A549 (cell line): ENCODE measurements at regions not wholly inside any gene's neighbourhood (a gene's known extent, or its start where the extent isn't known, plus 50 kb on each side); places are given as distances from the start of the nearest gene placed in this dataset.
"Not testable (repeated sequence)": the region's sequence is repeated elsewhere in the genome, so short reads cannot be mapped to it uniquely, and the experiment has no call there.

Source experiments
- ATAC-seq, 2 experiments: fragments of 200-7000 bp in 1 of 2; fragments of >200 bp in 1 of 2; cut with Nextera tagmentation in 1 of 2; cut with Tn5 transposase in 1 of 2; 3 replicates each; pipeline versions ENCODE4 v1.8.0 to v1.9.1; 2018 to 2020; ENCODE audit warnings: mild to moderate bottlenecking in 1 of 2, moderate library complexity in 1 of 2
- CTCF ChIA-PET: fragments of 300-600 bp; sonication (Branson Sonifier 250); formaldehyde crosslinking; extraction: SDS; loops from one replicate; lab custom pipeline; 2021; ENCODE audit warnings: antibody characterized with exemption, inconsistent platforms; lab: Yijun Ruan, JAX
- POLR2A ChIA-PET: fragments of 350-600 bp; formaldehyde crosslinking; extraction: SDS; loops from one replicate; lab custom pipeline; 2021; ENCODE audit warnings: antibody characterized with exemption, inconsistent platforms; lab: Yijun Ruan, JAX
- DNase-seq, 2 experiments: peaks; one replicate each; pipeline versions ENCODE4 v3.0.0 to v3.0.0-alpha.2; 2011 to 2016; ENCODE audit warnings: low read depth in 1 of 2, low spot score in 1 of 2
- FAIRE-seq: peaks from 2 replicates; lab custom pipeline; 2011; peaks lifted over from hg19 to GRCh38; lab: Jason Lieb, UNC
- H3K27ac ChIP-seq, 2 experiments: fragments of >200 bp; sonication (Bioruptor Twin); formaldehyde crosslinking; 3 replicates each; pipeline ENCODE4 v1.5.1; 2016 to 2017
- H3K4me1 ChIP-seq: fragments of >200 bp; sonication (Bioruptor Twin); formaldehyde crosslinking; 3 replicates; pipeline ENCODE4 v1.6.1; 2016
- H3K4me2 ChIP-seq: fragments of >200 bp; sonication (Bioruptor Twin); formaldehyde crosslinking; 3 replicates; pipeline ENCODE4 v1.6.1; 2016
- H3K4me3 ChIP-seq: fragments of >200 bp; sonication (Bioruptor Twin); formaldehyde crosslinking; 3 replicates; pipeline ENCODE4 v1.5.1; 2016
- H3K9me3 ChIP-seq: fragments of >200 bp; sonication (Bioruptor Twin); formaldehyde crosslinking; 3 replicates; pipeline ENCODE4 v1.6.1; 2016
- BHLHE40 ChIP-seq: IDR thresholded peaks from 2 replicates; pipeline ENCODE4 v1.6.1; 2012; ENCODE audit warnings: low read depth, low read length, inconsistent platforms
- CBX8 ChIP-seq: fragments of 200-600 bp; sonication (generic); IDR thresholded peaks from 2 replicates; pipeline ENCODE4 v1.6.1; 2016
- EHF ChIP-seq: fragments of 250-450 bp; sonication (Bioruptor Pico); IDR thresholded peaks from 2 replicates; pipeline ENCODE4 v1.5.0; 2020; ENCODE audit warnings: mild to moderate bottlenecking
- EHMT2 ChIP-seq: fragments of 200-600 bp; sonication (generic); IDR thresholded peaks from 2 replicates; pipeline ENCODE4 v1.6.1; 2016; ENCODE audit warnings: antibody characterized with exemption, low read depth, mild to moderate bottlenecking, moderate library complexity
- EP300 ChIP-seq, 2 experiments: fragments of >200 bp; sonication (Bioruptor Twin); formaldehyde crosslinking; IDR thresholded peaks; 2 replicates in 1 of 2; 3 replicates in 1 of 2; pipeline ENCODE4 v1.6.1; 2016 to 2017
- GATA3 ChIP-seq: IDR thresholded peaks from 2 replicates; pipeline ENCODE4 v1.6.1; 2012; ENCODE audit warnings: borderline replicate concordance
- JUN ChIP-seq, 2 experiments: fragments of >200 bp; sonication (Bioruptor Twin); formaldehyde crosslinking; IDR thresholded peaks; 2 replicates in 1 of 2; 3 replicates in 1 of 2; pipeline ENCODE4 v1.6.1; 2016 to 2017
- POLR2A ChIP-seq: IDR thresholded peaks from 2 replicates; pipeline ENCODE4 v1.6.1; 2012; ENCODE audit warnings: mild to moderate bottlenecking, low read length
- POLR2AphosphoS2 ChIP-seq: conservative IDR thresholded peaks from 2 replicates; pipeline ENCODE4 v1.6.1; 2012; ENCODE audit warnings: low read length, improper control_type of control experiment, inconsistent platforms
- RARB ChIP-seq: fragments of 250-450 bp; sonication (Bioruptor Pico); IDR thresholded peaks from 2 replicates; pipeline ENCODE4 v1.8.0; 2021; ENCODE audit warnings: mild to moderate bottlenecking, moderate library complexity
- RFX5 ChIP-seq: fragments of 450-650 bp; IDR thresholded peaks from 2 replicates; pipeline ENCODE4 v1.7.1; 2014; ENCODE audit warnings: antibody characterized with exemption, mild to moderate bottlenecking, moderate library complexity
- RNF2 ChIP-seq: fragments of 200-600 bp; sonication (generic); IDR thresholded peaks from 2 replicates; pipeline ENCODE4 v1.6.1; 2016; ENCODE audit warnings: low read depth, mild to moderate bottlenecking, antibody characterized with exemption, moderate library complexity, borderline replicate concordance
- TFCP2L1 ChIP-seq: fragments of 250-450 bp; sonication (Bioruptor Pico); IDR thresholded peaks from 2 replicates; pipeline ENCODE4 v1.5.0; 2021; ENCODE audit warnings: mild to moderate bottlenecking
- ZC3H11A ChIP-seq: fragments of 450-650 bp; IDR thresholded peaks from 2 replicates; pipeline ENCODE4 v1.6.1; 2014; ENCODE audit warnings: antibody characterized with exemption, mild to moderate bottlenecking
- ZNF302 ChIP-seq: fragments of 250-450 bp; sonication (Bioruptor Pico); IDR thresholded peaks from 2 replicates; pipeline ENCODE4 v1.9.0; 2021; ENCODE audit warnings: inconsistent platforms, mild to moderate bottlenecking, moderate library complexity
- ZSCAN20 ChIP-seq: fragments of 250-450 bp; sonication (Bioruptor Pico); IDR thresholded peaks from 2 replicates; pipeline ENCODE4 v1.8.0; 2022; ENCODE audit warnings: mild to moderate bottlenecking, moderate library complexity
- WGBS: methylation state at CpG from one replicate; pipeline ENCODE4 v1.1.6; 2017; ENCODE audit errors: missing lambda C conversion rate; 5-methylcytosine and 5-hydroxymethylcytosine counted together
- TF ChIP-seq, protein P1 (sequence below): IDR thresholded peaks from 2 replicates; pipeline ENCODE4 v1.6.1; 2012; ENCODE audit warnings: low read depth, borderline replicate concordance
- TF ChIP-seq, protein P2 (sequence below): IDR thresholded peaks from 2 replicates; pipeline ENCODE4 v1.6.1; 2012
- TF ChIP-seq, protein P3 (sequence below): fragments of 200-600 bp; sonication (generic); IDR thresholded peaks from 2 replicates; pipeline ENCODE4 v1.6.1; 2016; ENCODE audit warnings: antibody characterized with exemption, mild to moderate bottlenecking, moderate library complexity
- TF ChIP-seq, protein P4 (sequence below): fragments of >200 bp; sonication (Bioruptor Twin); formaldehyde crosslinking; IDR thresholded peaks from 3 replicates; pipeline ENCODE4 v1.5.1; 2016

DNA sequence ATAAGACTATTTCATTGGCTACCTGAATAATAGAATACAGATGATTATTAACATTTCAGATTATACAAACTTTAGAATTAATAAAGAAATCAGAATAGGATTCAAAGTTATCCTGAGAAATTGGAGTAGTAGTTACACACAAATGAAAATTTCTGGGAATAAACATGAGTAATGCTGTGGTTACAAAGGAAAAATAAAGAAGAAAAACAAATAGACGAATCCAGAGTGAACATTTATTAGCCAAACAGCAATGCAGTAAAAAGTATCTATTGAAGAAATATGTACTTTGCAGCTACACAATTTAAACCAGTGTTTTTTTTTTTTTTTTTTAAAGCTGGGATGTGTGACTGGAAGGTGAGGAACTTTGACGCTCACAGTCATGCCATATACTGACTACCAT lies 1159.2 kb downstream of the TUSC7 start:
- DNase-seq (no peak), ATAC-seq (peak in 1 of 2 experiments; percentile 32; a peak in 2 of 6 replicates), FAIRE-seq (no peak)
- H3K9me3 ChIP-seq: no peaks in the 10 kb centered on the region
- ChIA-PET POLR2A (no interaction called here), CTCF (no interaction called here)
- WGBS: 16% methylated on average over 2 of the region's 2 CpGs
- no peak overlapping the region for H3K4me3 ChIP-seq
- H3K4me1 ChIP-seq: peaks cover 42% of the 10 kb centered on the region
- H3K4me2 ChIP-seq: peak overlapping the region; percentile 48
- no peak overlapping the region; a peak in 1 of 6 replicates for H3K27ac ChIP-seq
- peak; percentile 67; the same call in 1 of the 2 replicates for TF ChIP-seq GATA3
- TF ChIP-seq POLR2A: no peak
- TF ChIP-seq, all 56 proteins: peak for 1

DNA sequence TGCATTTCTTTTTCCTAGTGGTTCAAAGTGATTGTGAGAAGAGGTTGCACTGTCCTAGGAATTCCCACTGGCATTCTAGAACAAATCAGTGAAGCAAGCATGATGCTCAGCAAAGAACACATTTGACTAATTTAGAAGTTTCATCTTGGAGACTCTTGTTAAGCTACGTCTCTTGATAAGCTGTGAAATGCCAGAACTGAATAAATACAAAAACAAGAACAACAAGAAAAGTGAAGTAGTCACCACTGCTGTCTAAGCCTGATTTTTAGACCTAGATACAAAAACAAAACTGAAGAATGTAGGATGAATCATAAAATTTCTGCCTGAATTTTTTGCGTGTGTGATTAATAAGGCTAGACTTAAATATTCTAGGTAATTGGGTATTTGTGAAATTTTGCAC lies 1162.4 kb downstream of the TUSC7 start:
- 85% methylated on average over 2 of the region's 2 CpGs for WGBS
- no peak overlapping the region for H3K4me3 ChIP-seq
- H3K9me3 ChIP-seq: no peaks in the 10 kb centered on the region
- POLR2A ChIA-PET: no interaction called here
- ATAC-seq: no peak
- no peak for TF ChIP-seq POLR2AphosphoS2
- TF ChIP-seq, protein P1, sequence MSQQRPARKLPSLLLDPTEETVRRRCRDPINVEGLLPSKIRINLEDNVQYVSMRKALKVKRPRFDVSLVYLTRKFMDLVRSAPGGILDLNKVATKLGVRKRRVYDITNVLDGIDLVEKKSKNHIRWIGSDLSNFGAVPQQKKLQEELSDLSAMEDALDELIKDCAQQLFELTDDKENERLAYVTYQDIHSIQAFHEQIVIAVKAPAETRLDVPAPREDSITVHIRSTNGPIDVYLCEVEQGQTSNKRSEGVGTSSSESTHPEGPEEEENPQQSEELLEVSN: no peak
- TF ChIP-seq, protein P2, sequence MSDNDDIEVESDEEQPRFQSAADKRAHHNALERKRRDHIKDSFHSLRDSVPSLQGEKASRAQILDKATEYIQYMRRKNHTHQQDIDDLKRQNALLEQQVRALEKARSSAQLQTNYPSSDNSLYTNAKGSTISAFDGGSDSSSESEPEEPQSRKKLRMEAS: no peak
- no peak for TF ChIP-seq CBX8
- TF ChIP-seq RNF2: no peak
- no peak for TF ChIP-seq EP300 (IDR thresholded peaks at IDR 0.05)
- TF ChIP-seq, all 56 proteins: peak for 0
- CTCF ChIA-PET: no interaction called here
- no peak for FAIRE-seq
- DNase-seq: no peak
- no peak overlapping the region for H3K4me2 ChIP-seq
- no peak overlapping the region; a peak in 1 of 6 replicates for H3K27ac ChIP-seq
- H3K4me1 ChIP-seq: peaks cover 54% of the 10 kb centered on the region

DNA sequence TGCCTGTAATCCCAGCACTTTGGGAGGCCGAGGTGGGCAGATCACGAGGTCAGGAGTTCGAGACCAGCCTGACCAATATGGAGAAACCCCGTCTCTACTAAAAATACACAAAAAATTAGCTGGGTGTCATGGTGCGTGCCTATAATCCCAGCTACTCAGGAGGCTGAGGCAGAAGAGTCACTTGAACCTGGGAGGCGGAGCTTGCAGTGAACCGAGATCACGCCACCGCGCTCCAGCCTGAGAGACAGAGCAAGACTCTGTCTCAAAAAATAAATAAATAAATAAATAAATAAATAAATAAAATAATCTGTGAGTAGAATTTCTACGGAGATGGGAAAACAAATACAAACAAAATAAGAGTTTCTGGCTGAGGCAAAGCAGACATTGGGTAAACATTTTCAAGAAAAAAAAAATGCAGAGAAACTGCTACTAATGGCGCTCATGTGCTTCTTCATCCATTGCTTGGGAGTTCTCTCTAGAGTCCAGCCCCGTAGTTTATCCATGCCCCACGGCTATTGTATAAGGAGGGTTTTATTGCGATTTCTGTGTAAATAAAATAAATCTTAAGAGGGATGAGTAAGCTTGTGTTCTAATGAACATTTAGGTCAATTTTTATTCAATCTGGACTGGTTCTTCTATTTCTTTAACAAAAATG lies 1161.9 kb downstream of the IGSF11 start:
- not testable (repeated sequence) for FAIRE-seq, ATAC-seq, DNase-seq
- Histone ChIP-seq H3K4me1 (peaks cover 54% of the 10 kb centered on the region), H3K27ac (peak overlapping the region; percentile 58 to 75)
- CTCF ChIA-PET: interaction anchor here (1.3 kb wide), 1 partner anchor 14 kb away, joined by 3 read pairs; no protein-coding TSS in a partner anchor
- 70% methylated on average over 15 of the region's 15 CpGs for WGBS
- TF ChIP-seq ZC3H11A: peak; percentile 54
- TF ChIP-seq, all 56 proteins: peak for 1; not testable (repeated sequence) for 55
- peak overlapping the region; percentile 44 for H3K4me2 ChIP-seq
- POLR2A ChIA-PET, H3K4me3 ChIP-seq, H3K9me3 ChIP-seq: not testable (repeated sequence)

DNA sequence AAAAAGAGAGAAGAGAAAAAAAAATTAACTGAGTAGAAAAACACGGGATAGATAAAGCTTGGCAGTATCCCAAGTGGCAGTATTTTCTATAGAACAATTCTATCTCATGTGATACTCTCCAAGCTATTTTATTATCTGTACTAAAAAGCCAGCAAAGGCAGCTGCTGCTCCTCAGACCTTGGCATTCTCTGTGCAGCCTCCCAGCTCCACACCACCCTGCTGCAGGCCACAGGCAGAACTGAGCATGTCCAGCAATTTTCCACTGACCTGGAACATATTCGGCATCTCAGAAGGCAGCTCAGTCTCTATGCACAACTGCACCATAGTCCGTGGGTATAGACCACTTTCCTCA lies 1161.4 kb downstream of the IGSF11 start:
- ATAC-seq (peak; percentile 52 to 56; a peak in 4 of 6 replicates), FAIRE-seq (no peak), DNase-seq (no peak)
- peaks cover 54% of the 10 kb centered on the region for H3K4me1 ChIP-seq
- POLR2A ChIA-PET: no interaction called here
- peak overlapping the region; percentile 44 for H3K4me2 ChIP-seq
- peak overlapping the region; percentile 58 to 75 for H3K27ac ChIP-seq
- no peaks in the 10 kb centered on the region for H3K9me3 ChIP-seq
- H3K4me3 ChIP-seq: no peak overlapping the region
- 43% methylated on average over 3 of the region's 3 CpGs for WGBS
- CTCF ChIA-PET: interaction anchor here (1.1 to 1.3 kb wide), 2 partner anchors 14 to 16 kb away, joined by 3 read pairs; no protein-coding TSS in a partner anchor
- no peak for TF ChIP-seq RARB (CRISPR knock-in tag)
- TF ChIP-seq ZSCAN20 (CRISPR knock-in tag): no peak
- TF ChIP-seq POLR2AphosphoS2: no peak
- TF ChIP-seq TFCP2L1 (CRISPR knock-in tag): no peak
- no peak for TF ChIP-seq EHF (CRISPR knock-in tag)
- TF ChIP-seq JUN (IDR thresholded peaks at IDR 0.05): no peak
- TF ChIP-seq RFX5: no peak
- TF ChIP-seq EP300 (IDR thresholded peaks at IDR 0.05): no peak
- TF ChIP-seq, all 56 proteins: peak for 0

DNA sequence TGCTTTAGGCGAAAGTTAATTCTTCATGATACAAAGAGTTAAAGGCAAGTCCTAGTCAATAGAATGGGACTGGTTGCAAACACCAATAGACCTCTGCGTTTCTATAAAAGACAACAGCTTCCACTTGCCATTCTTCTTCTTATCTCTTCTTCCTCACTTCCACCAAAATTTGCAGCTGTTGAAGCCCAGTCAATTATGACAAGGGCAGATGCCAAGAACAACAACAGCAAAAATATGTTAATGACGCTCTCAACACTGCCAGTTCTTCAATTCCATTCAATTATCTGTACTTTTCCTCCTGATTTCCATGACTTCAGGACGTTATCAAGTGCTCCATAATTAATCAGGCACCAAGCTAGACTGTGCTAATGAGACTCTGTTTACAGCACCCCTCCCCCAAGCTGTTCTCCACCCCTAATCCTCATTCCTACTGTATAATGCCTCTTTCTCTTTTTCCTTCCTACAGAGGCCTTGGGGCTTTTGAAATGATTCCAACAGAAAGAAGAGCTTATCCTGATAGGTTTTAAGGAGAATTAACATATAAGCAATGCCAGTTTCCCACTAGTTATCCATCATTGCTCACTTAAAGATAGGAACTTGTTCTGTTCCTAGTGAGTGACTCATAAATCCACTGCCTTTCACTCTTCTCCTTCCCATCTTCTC lies 1160.5 kb downstream of the IGSF11 start:
- peaks cover 44% of the 10 kb centered on the region for H3K4me1 ChIP-seq
- H3K4me3 ChIP-seq: no peak overlapping the region; the same call in 2 of the 3 replicates
- no peaks in the 10 kb centered on the region for H3K9me3 ChIP-seq
- ChIA-PET CTCF (interaction anchor here (0.8 to 1.3 kb wide), 4 partner anchors 8 to 15 kb away, joined by 3 to 4 read pairs (median 3); no protein-coding TSS in a partner anchor), POLR2A (no interaction called here)
- peak overlapping the region; percentile 58 to 75 for H3K27ac ChIP-seq
- DNase-seq (no peak), FAIRE-seq (no peak), ATAC-seq (no peak)
- WGBS: 78% methylated on average over 4 of the region's 4 CpGs
- H3K4me2 ChIP-seq: peak overlapping the region; percentile 69
- TF ChIP-seq ZC3H11A: no peak
- no peak for TF ChIP-seq ZNF302
- TF ChIP-seq, protein P3, sequence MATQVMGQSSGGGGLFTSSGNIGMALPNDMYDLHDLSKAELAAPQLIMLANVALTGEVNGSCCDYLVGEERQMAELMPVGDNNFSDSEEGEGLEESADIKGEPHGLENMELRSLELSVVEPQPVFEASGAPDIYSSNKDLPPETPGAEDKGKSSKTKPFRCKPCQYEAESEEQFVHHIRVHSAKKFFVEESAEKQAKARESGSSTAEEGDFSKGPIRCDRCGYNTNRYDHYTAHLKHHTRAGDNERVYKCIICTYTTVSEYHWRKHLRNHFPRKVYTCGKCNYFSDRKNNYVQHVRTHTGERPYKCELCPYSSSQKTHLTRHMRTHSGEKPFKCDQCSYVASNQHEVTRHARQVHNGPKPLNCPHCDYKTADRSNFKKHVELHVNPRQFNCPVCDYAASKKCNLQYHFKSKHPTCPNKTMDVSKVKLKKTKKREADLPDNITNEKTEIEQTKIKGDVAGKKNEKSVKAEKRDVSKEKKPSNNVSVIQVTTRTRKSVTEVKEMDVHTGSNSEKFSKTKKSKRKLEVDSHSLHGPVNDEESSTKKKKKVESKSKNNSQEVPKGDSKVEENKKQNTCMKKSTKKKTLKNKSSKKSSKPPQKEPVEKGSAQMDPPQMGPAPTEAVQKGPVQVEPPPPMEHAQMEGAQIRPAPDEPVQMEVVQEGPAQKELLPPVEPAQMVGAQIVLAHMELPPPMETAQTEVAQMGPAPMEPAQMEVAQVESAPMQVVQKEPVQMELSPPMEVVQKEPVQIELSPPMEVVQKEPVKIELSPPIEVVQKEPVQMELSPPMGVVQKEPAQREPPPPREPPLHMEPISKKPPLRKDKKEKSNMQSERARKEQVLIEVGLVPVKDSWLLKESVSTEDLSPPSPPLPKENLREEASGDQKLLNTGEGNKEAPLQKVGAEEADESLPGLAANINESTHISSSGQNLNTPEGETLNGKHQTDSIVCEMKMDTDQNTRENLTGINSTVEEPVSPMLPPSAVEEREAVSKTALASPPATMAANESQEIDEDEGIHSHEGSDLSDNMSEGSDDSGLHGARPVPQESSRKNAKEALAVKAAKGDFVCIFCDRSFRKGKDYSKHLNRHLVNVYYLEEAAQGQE: no peak
- no peak for TF ChIP-seq EHMT2
- TF ChIP-seq, protein P4, sequence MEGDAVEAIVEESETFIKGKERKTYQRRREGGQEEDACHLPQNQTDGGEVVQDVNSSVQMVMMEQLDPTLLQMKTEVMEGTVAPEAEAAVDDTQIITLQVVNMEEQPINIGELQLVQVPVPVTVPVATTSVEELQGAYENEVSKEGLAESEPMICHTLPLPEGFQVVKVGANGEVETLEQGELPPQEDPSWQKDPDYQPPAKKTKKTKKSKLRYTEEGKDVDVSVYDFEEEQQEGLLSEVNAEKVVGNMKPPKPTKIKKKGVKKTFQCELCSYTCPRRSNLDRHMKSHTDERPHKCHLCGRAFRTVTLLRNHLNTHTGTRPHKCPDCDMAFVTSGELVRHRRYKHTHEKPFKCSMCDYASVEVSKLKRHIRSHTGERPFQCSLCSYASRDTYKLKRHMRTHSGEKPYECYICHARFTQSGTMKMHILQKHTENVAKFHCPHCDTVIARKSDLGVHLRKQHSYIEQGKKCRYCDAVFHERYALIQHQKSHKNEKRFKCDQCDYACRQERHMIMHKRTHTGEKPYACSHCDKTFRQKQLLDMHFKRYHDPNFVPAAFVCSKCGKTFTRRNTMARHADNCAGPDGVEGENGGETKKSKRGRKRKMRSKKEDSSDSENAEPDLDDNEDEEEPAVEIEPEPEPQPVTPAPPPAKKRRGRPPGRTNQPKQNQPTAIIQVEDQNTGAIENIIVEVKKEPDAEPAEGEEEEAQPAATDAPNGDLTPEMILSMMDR: no peak
- no peak for TF ChIP-seq BHLHE40
